ENCODE measurements at regions not wholly inside any gene's neighbourhood (a gene's known extent, or its start where the extent isn't known, plus 50 kb on each side); places are given as distances from the start of the nearest gene placed in this dataset.

DNA sequence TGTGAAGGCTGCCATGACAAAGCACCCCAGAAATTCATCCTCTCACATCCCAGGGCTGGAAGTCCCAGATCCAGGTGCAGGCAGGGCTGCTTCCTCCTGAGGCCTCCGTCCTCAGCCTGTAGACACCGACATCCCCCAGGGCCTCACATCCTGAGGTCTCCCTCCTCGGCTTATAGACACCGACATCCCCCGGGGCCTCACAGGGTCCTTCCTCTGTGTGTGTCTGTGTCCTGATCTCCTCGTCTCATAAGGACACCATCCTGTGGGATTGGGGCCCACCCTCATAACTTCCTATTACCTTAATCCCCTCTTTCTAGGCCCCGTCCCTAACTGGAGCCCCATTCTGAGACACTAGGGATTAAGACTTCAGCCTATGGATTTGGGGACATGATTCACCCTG is 92.0 kb upstream of the SNTG2 start:
- no peak for DNase-seq (ENCODE audit: low read depth)

GRCh38 chr2:857937-858336 is 92.7 kb upstream of the SNTG2 start:
- DNase-seq (ENCODE audit: low read depth) = no peak

GRCh38 chr2:857081-857480 is 93.6 kb upstream of the SNTG2 start:
- no peak for DNase-seq (ENCODE audit: low read depth)

DNA sequence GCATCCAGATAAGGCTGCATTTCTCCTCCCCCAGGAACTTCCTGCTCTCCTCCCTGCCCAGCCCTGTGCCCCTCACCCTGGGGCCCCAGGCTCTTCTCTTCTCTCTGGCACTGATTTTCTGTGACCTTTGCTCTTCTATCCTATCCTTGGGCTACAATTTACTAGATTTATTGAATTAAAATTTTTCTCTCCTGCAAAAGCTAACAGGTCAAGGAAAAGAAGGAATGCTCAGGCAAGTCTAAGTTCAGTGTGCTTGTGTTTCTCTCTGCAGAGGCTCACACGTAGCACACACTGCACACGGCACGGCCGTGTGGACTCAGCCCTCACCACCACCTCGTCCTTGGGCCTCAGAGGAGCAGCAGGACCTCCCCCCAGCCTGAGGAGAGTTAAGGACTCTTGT is 94.2 kb upstream of the SNTG2 start:
- DNase-seq (ENCODE audit: low read depth) = no peak

- no peak for DNase-seq (ENCODE audit: low read depth)
Observed at GRCh38 chr2:856041-856440, 94.6 kb upstream of the SNTG2 start.

DNA sequence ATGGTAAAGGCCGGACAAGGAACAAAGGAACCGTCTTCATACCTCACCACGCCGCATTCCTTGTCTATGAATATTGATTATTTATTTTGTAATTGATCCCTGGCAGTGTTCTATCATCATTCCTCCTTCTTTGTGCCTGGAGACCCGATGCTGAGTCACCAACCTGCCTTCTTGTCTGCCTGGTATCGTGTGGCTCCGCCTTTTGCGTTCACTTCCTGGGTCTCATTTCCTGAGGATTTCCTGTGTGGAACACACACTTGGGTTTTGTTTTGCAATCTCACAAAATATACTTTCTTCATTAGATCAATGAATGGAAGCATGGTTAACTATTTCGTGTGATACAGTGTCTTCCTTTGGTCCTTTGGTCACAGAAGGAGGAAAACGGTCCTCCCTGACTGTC is 95.5 kb upstream of the SNTG2 start:
- DNase-seq (ENCODE audit: low read depth) = no peak

GRCh38 chr2:854460-854859 is 96.2 kb upstream of the SNTG2 start:
- no peak for DNase-seq (ENCODE audit: low read depth)

DNA sequence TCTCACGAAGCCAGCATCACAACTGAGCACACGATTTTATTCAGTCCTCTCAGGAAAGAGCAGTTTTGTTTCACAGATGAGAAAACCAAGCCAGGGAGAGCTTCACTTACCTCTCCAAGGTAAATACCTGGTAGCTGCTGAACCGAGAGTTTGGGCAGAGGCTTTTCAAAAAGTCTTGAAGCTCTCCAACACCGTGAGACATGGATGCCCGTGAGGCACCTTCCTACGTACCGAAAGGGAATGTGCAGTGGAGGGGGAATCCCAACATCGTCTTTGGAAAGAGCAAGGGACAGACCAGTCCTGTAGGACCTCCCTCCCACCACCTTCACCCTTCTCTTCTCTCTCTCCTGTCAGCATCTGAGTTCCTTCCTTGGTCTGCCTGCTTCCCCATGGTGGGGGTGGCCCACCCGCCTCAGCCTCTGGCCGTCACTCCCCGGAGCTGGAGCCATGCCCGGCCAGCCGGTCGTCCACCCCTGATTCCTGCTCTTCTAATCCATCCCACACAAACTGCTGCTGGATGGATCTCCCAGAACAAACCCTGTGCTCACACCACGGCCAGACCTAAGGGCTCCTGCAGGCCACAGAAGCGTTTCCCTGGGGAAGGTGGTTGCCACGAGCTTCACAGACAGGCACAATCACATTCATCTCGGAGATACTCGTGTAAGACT is 97.3 kb upstream of the SNTG2 start:
- DNase-seq (ENCODE audit: low read depth) = no peak

DNA sequence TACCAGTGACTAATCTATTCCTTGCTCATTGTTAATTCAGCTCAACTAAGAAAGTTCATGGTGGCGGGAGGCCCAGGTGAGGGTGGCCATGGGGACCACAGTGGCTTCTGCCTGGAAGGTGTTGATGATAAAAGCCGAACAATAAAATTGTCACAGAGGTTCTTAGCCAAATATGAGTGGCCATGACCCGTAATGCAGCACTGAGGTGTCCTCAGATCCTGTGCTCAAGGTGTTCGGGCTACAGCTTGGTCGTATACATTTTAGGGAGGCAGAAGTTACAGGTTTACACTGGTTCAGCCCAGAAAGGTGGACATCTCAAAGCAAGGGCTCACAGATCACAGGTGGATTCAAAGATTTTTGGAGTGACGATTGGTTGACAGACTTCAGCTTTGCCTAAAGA is 98.5 kb upstream of the SNTG2 start:
- DNase-seq (ENCODE audit: low read depth) = no peak

DNA sequence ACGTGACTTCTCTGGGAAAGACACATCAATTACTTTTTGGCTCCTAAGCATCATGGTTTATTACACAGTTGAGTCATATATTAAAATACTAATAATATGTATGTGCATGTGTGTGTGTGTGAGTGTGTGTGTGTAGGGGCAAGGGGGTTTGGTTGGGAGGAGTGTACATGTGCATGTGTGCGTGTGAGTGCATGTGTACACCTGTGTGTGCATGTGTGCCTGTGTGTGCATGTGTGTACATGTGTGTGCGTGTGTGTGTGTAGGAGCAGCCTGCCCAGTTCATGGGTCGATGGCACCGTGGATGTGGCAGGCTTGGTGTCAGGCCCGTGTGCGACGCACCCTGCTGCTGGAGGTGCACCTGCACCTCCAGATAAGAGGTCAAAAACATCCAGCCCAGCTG is 99.0 kb upstream of the SNTG2 start:
- DNase-seq (ENCODE audit: low read depth) = no peak

- DNase-seq (ENCODE audit: low read depth) = no peak
Observed at GRCh38 chr2:851078-851477, 99.6 kb upstream of the SNTG2 start.

- DNase-seq (ENCODE audit: low read depth) = no peak
Observed at GRCh38 chr2:850429-850828, 100.2 kb upstream of the SNTG2 start.

GRCh38 chr2:848099-848498 is 102.5 kb upstream of the SNTG2 start:
- no peak for DNase-seq (ENCODE audit: low read depth)

GRCh38 chr2:847669-848068 is 103.0 kb upstream of the SNTG2 start:
- DNase-seq (ENCODE audit: low read depth) = no peak

DNA sequence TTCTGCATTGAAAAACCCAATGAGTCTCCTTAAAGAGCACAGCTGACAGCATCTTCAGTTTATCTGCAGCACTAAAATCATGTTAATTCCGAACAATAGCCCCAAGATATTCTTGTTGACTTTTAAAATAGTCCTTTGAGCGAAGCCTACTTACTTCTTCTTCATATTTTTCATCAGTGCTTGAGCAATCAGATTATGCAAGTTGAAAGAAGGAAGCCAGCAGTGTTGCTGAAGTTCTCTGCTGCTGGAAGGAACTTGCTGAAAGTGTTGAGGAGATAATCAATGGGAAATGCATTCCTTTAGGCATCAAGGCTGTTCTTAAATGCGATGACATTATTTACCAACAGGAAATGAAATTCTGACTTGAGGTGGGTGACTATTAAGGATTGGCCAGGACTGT is 105.9 kb upstream of the SNTG2 start:
- no peak for DNase-seq (ENCODE audit: low read depth)

DNA sequence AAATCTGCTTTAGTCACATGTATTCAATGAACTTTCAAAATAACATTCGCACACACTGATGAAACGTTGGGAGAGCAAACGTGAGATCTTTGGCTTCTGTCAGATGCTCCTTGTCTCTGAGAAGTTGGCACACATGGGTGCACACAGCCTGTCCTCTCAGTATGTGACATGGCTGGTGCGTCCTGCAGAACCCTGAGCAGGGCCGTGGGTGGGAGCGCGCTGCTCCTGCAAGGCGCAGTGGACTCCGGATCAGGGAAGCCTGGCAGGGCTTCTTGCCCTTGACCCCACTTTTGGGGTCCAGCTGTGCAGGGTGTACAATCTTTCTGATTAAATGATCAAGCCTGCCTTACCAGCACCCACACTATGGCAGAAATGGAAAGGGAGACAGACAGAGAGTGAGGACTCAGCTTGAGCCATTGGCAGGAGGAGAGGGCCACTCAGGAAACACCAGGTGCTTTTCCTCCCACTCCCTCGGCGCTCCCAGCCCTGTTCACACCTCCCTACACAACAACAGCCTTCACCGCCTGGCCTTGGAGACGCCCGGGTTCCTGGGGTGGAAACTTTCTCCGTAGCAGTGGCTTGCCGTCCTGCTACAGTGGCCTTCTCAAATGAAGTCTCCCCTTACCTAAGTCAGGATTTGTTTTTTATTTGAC is 108.4 kb upstream of the SNTG2 start:
- DNase-seq (ENCODE audit: low read depth) = no peak

DNA sequence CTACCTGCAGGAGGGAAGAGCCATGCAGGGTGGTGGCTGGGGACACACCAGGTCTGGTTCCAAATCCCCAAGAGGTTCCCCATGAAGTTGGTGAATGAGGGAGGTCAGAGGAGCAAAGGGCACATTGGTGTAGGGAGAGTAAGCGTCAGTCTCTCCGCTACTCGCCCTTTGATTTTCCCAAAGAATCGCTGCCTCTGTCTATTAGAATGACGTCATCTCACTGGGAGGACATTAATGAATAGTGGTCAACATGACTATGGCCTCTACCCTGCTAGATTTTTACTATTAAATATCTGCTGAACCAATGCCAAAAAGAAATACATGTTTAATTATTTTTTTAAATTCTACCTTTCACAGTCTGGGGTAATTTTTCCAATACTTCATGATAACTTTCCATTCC is 109.6 kb upstream of the SNTG2 start:
- DNase-seq (ENCODE audit: low read depth) = no peak

- no peak for DNase-seq (ENCODE audit: low read depth)
Observed at GRCh38 chr2:834233-834632, 116.4 kb upstream of the SNTG2 start.

- DNase-seq (ENCODE audit: low read depth) = no peak
Observed at GRCh38 chr2:833180-833579, 117.5 kb upstream of the SNTG2 start.

GRCh38 chr2:832635-833034 is 118.0 kb upstream of the SNTG2 start:
- DNase-seq (ENCODE audit: low read depth) = no peak

DNA sequence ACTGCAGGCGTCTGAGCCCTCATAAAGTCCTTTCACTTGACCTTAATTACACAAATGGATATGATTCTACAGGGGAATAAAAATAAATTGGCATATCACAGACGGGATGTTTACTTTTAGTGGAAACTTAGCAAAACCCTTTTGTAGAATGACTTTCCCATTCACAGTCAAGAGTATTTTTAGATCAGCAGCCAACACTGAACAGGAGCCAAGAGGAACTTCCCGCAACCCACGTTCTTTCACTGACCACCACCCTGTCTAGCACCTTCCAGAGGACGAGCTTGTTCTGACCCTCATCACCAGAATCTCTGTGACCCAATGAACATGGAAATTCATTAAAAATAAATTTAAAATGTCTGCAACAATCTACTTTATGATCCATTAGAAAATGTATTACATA is 119.0 kb upstream of the SNTG2 start:
- no peak for DNase-seq (ENCODE audit: low read depth)

- no peak for DNase-seq (ENCODE audit: low read depth)
Observed at GRCh38 chr2:831225-831536, 119.5 kb upstream of the SNTG2 start.

DNA sequence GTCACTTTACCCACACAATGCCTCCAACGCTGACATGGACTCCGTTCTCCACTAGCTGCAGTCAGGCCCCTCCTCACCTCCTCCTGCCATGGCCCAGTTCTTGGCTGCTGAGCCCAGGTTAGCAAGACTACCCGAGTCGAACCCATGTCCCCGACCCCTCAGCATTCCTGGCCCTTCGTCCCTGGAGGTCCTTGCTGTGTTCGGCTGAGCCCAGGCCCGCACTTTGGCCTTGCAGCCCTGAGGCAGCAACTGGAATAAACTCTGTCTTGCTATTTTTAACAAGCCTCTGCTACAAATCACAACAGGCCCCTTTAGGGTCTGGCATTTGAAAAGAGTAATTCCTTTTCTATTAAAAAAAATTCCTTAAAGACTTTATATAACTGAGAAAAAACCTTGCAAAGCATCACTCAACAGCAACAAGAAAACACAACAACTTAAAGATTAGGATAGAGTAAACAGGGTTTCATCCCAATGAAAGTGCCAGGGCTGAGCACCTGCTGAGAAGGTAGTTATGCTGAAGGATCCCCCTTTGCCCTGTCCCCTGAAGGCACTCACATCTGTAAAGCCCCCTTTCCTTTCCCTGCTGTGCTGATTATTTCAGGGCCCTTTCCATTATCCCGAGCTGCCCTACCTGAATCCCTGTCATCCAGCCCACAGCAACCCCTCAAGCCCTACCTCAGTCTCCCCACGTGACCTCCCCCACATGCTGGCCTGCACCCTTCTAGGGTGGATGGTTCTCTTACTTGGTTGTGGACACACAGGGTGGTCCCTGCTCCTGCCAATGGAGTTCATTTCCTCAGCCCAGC is 120.0 kb upstream of the SNTG2 start:
- no peak for DNase-seq (ENCODE audit: low read depth)

DNA sequence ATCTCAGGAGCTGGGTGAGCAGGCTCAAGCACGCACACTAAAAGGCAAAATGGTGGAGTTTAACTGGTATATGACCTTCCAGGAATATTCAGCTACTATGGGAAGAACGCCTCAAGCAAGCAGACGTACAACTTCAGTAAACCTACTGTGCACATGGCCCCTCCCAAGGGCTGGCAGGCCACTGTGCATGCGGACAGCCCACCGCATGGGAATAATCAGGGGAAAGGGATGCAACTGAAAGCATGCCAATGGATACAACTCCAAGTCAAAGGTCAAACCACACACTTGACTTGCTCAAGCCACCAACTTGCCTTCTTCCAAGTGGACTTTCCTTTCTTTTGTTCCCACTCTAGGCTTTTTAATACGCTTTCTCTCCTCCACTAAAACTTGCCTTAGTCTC is 121.6 kb upstream of the SNTG2 start:
- DNase-seq (ENCODE audit: low read depth) = no peak
